ENCODE measurements at regions not wholly inside any gene's neighbourhood (a gene's known extent, or its start where the extent isn't known, plus 50 kb on each side); places are given as distances from the start of the nearest gene placed in this dataset.

DNA sequence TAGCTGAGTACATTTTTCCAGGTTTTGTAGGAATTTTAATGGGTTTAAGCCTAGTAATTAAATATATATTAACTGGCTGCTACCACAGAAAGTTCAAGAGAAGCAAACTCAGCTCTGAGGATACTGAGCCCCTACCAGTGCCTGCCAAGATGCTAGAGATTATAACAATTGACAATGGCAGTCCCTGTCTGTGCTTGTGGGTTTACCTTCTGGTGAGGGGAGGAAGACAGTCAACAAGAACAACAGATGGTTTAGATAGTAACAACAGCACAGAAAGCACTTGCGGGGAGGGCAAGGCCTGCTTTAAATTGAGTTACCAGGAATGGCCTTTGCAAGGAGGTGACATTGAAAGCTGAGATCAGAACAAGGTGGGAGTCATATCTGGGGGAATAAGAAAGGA, 56.6 kb upstream of the ARHGEF3 start:
- 59 to 85% methylated on average over 1 of the region's 1 CpG for WGBS, 2 donors
- H3K27ac ChIP-seq = no peak overlapping the region
- intact Hi-C loops (cut with DNase I; ENCODE audit: low total_unique reads) = no loop called here

GRCh38 chr3:56857178-56857577, 55.4 kb upstream of the ARHGEF3 start:
- DNase-seq = no peak
- Histone ChIP-seq H3K36me3 (ENCODE audit: low read depth, missing control alignments) (no peaks in the 10 kb centered on the region), H3K9me3 (no peaks in the 10 kb centered on the region), H3K27me3 (no peaks in the 10 kb centered on the region), H3K4me3 (no peak overlapping the region), H3K27ac (no peak overlapping the region), H3K4me1 (peaks cover 12% of the 10 kb centered on the region)
- 90 to 91% methylated on average over 4 of the region's 4 CpGs for WGBS, 2 donors
- TF ChIP-seq POLR2A (IDR thresholded peaks at IDR 0.05) = no peak
- TF ChIP-seq, protein P1, sequence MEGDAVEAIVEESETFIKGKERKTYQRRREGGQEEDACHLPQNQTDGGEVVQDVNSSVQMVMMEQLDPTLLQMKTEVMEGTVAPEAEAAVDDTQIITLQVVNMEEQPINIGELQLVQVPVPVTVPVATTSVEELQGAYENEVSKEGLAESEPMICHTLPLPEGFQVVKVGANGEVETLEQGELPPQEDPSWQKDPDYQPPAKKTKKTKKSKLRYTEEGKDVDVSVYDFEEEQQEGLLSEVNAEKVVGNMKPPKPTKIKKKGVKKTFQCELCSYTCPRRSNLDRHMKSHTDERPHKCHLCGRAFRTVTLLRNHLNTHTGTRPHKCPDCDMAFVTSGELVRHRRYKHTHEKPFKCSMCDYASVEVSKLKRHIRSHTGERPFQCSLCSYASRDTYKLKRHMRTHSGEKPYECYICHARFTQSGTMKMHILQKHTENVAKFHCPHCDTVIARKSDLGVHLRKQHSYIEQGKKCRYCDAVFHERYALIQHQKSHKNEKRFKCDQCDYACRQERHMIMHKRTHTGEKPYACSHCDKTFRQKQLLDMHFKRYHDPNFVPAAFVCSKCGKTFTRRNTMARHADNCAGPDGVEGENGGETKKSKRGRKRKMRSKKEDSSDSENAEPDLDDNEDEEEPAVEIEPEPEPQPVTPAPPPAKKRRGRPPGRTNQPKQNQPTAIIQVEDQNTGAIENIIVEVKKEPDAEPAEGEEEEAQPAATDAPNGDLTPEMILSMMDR (IDR thresholded peaks at IDR 0.05) = no peak
- intact Hi-C loops (cut with DNase I; ENCODE audit: low total_unique reads) = no loop called here

More for the DNA sequence above, 56.6 kb upstream of the ARHGEF3 start:
- Histone ChIP-seq H3K9me3 (no peaks in the 10 kb centered on the region), H3K4me1 (peaks cover 18% of the 10 kb centered on the region), H3K27me3 (no peaks in the 10 kb centered on the region), H3K36me3 (ENCODE audit: low read depth, missing control alignments) (no peaks in the 10 kb centered on the region), H3K4me3 (no peak overlapping the region)
- no peak for DNase-seq
- TF ChIP-seq POLR2A (IDR thresholded peaks at IDR 0.05) = no peak
- TF ChIP-seq, protein P1 (IDR thresholded peaks at IDR 0.05) = no peak

DNA sequence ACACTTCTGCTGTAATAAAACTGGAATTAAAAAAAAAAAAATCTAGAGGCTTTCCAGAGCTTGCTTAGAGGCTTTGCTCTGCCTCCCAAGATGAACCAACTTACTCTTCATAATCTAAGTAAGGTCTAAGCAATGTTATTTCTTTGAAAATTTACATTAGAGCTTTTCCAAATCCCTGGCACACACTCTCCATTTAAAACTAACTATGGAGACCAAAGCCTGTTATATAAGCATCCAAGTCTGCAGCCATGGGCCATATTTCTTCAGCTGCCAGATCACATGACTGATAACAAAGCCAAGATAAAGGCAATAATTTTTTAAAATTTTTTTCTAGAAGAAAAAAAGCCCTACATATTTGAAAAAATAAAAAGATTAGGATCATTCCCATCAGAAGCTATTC, 55.0 kb upstream of the ARHGEF3 start:
- intact Hi-C loops (cut with DNase I; ENCODE audit: low total_unique reads) = no loop called here
- no peaks in the 10 kb centered on the region for H3K36me3 ChIP-seq (ENCODE audit: low read depth, missing control alignments)
- no peaks in the 10 kb centered on the region for H3K9me3 ChIP-seq
- TF ChIP-seq, protein P1 (IDR thresholded peaks at IDR 0.05) = no peak
- no peak for TF ChIP-seq POLR2A (IDR thresholded peaks at IDR 0.05)
- no peak overlapping the region for H3K4me3 ChIP-seq
- no peaks in the 10 kb centered on the region for H3K27me3 ChIP-seq
- DNase-seq = no peak
- H3K4me1 ChIP-seq = peaks cover 7% of the 10 kb centered on the region
- H3K27ac ChIP-seq = no peak overlapping the region

DNA sequence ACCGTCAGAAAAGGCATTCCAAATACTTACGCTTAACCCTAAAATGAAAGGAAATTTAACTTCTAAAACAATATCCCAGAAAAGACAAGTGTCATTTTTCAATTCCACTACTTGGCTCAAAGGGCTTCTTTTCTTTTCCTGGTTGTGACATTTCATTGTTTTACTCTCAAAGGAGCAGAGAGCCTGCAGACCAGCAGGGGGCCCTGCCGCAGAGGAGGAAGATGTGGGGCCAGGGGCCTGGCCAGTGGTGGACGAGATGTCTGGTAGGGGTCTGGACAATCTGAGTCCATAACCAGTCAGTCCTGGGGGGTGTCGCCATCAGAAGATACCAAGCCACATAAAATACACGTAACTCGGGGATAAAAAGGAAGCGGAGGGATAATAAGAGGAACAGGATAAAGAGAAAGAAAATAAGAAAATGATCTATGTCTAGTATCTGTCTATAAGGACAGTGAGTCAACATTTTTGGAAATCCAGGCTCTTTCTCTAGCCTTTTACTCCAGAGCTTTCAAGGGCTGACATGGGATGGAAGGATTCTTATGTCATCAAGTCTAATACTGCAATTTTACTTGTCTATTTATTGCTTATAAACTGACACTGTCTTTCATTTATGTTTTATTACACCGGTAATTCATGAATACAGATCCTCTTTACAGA, 54.2 kb upstream of the ARHGEF3 start:
- intact Hi-C loops (cut with DNase I; ENCODE audit: low total_unique reads) = no loop called here
- H3K27me3 ChIP-seq = no peaks in the 10 kb centered on the region
- no peak overlapping the region for H3K4me3 ChIP-seq
- 76 to 81% methylated on average over 9 of the region's 9 CpGs for WGBS, 2 donors
- peak overlapping the region in 1 of 2 donors; percentile 8 for H3K27ac ChIP-seq
- H3K9me3 ChIP-seq = no peaks in the 10 kb centered on the region
- H3K36me3 ChIP-seq (ENCODE audit: low read depth, missing control alignments) = no peaks in the 10 kb centered on the region
- peaks cover 3% of the 10 kb centered on the region for H3K4me1 ChIP-seq
- TF ChIP-seq, protein P1 (IDR thresholded peaks at IDR 0.05) = peak; percentile 30 to 46 (median 44)
- no peak for TF ChIP-seq POLR2A (IDR thresholded peaks at IDR 0.05)
- DNase-seq = peak; percentile 49
